ENCODE measurements at regions not wholly inside any gene's neighbourhood (a gene's known extent, or its start where the extent isn't known, plus 50 kb on each side); places are given as distances from the start of the nearest gene placed in this dataset.

- TF ChIP-seq EP300 (IDR thresholded peaks at IDR 0.05) (no peak), CTCF (IDR thresholded peaks at IDR 0.05) (no peak), POLR2A (IDR thresholded peaks at IDR 0.05) (no peak)
Measured at GRCh38 chr18:56413862-56414261, 224.5 kb downstream of the TXNL1 start.

Data from ovary (tissue), 3 donors.